ENCODE measurements at regions not wholly inside any gene's neighbourhood (a gene's known extent, or its start where the extent isn't known, plus 50 kb on each side); places are given as distances from the start of the nearest gene placed in this dataset.

DNA sequence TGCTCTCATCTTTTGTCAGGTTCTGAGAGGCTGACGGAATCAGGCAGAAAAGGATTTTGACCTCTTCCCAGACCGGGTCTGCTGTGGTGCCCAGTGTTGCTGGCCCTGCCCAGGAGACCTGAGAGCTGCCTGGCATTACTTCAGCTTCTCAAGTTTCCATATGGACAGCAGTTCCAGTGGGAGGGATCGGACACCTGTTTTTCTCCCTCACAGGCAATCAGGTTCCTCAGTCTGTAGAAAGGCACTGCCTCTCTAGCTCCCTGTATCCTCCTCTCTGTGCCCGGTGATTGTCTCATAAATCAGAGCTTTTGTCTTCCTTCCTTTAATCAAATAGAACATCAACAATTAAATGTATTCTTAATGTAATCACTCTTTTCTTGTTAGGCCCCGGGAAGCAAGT, 198.7 kb downstream of the SEMA6A start:
- CTCF ChIA-PET, result no interaction called here
- no peak for ATAC-seq (ENCODE audit: poor library complexity)
- peaks cover 10% of the 10 kb centered on the region for H3K4me1 Mint-ChIP-seq (ENCODE audit: low read depth)
- TF ChIP-seq, protein P1, sequence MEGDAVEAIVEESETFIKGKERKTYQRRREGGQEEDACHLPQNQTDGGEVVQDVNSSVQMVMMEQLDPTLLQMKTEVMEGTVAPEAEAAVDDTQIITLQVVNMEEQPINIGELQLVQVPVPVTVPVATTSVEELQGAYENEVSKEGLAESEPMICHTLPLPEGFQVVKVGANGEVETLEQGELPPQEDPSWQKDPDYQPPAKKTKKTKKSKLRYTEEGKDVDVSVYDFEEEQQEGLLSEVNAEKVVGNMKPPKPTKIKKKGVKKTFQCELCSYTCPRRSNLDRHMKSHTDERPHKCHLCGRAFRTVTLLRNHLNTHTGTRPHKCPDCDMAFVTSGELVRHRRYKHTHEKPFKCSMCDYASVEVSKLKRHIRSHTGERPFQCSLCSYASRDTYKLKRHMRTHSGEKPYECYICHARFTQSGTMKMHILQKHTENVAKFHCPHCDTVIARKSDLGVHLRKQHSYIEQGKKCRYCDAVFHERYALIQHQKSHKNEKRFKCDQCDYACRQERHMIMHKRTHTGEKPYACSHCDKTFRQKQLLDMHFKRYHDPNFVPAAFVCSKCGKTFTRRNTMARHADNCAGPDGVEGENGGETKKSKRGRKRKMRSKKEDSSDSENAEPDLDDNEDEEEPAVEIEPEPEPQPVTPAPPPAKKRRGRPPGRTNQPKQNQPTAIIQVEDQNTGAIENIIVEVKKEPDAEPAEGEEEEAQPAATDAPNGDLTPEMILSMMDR (IDR thresholded peaks at IDR 0.05), result no peak
- no peak for DNase-seq
- H3K36me3 ChIP-seq (ENCODE audit: insufficient read depth, low read length), result no peaks in the 10 kb centered on the region
- H3K27me3 Mint-ChIP-seq, result no peaks in the 10 kb centered on the region
- no peak overlapping the region for H3K27ac ChIP-seq (ENCODE audit: low read depth in 1 of 2, low read length in 2 of 2)
- no peaks in the 10 kb centered on the region for H3K9me3 Mint-ChIP-seq
- H3K27ac Mint-ChIP-seq, result no peak overlapping the region
- H3K4me3 ChIP-seq (ENCODE audit: low read length), result no peak overlapping the region
- POLR2A ChIA-PET, result no interaction called here
- no peaks in the 10 kb centered on the region for H3K27me3 ChIP-seq (ENCODE audit: control insufficient read depth in 1 of 2, insufficient read depth in 2 of 2, low read length in 2 of 2)
- peaks cover 30% of the 10 kb centered on the region for H3K36me3 Mint-ChIP-seq (ENCODE audit: low read depth)
- intact Hi-C loops (cut with DNase I, micrococcal nuclease), result no loop called here
- no peaks in the 10 kb centered on the region for H3K9me3 ChIP-seq (ENCODE audit: control insufficient read depth in 1 of 2, insufficient read depth in 1 of 2, low read length in 2 of 2)
- no peak overlapping the region for H3K4me3 Mint-ChIP-seq
- H3K4me1 ChIP-seq (ENCODE audit: insufficient read depth, low read length), result no peaks in the 10 kb centered on the region

DNA sequence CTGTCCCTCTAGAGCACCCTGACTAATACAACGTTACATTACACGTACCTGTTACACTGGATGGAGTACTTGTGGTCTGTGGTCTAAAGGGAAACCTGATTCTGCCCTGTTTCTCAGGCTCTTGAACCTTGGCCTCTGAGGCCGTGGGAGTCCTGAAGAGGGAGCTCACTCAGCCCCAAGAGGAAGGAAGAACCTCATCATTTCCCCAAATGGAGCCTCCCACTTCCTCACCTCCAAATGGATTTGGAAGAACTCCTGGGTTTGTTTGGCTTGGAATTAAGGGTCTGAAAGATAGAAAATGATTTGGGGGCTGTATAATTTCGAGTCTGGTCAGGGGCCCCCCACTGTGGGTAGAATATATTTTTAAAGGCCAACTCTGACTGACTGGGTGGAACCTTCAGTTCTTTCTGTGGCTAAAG, 200.2 kb downstream of the SEMA6A start:
- CTCF ChIA-PET, result no interaction called here
- Mint-ChIP-seq H3K4me1 (ENCODE audit: low read depth) (peaks cover 25% of the 10 kb centered on the region), H3K36me3 (ENCODE audit: low read depth) (peaks cover 23% of the 10 kb centered on the region), H3K9me3 (no peaks in the 10 kb centered on the region), H3K27ac (no peak overlapping the region), H3K4me3 (no peak overlapping the region), H3K27me3 (no peaks in the 10 kb centered on the region)
- TF ChIP-seq, protein P1 (IDR thresholded peaks at IDR 0.05), result no peak
- intact Hi-C loops (cut with DNase I, micrococcal nuclease), result no loop called here
- Histone ChIP-seq H3K27ac (ENCODE audit: low read depth in 1 of 2, low read length in 2 of 2) (no peak overlapping the region), H3K36me3 (ENCODE audit: insufficient read depth, low read length) (no peaks in the 10 kb centered on the region), H3K27me3 (ENCODE audit: control insufficient read depth in 1 of 2, insufficient read depth in 2 of 2, low read length in 2 of 2) (no peaks in the 10 kb centered on the region), H3K4me1 (ENCODE audit: insufficient read depth, low read length) (no peaks in the 10 kb centered on the region), H3K9me3 (ENCODE audit: control insufficient read depth in 1 of 2, insufficient read depth in 1 of 2, low read length in 2 of 2) (no peaks in the 10 kb centered on the region), H3K4me3 (ENCODE audit: low read length) (no peak overlapping the region)
- POLR2A ChIA-PET, result no interaction called here
- ATAC-seq (ENCODE audit: poor library complexity) (no peak), DNase-seq (no peak)

DNA sequence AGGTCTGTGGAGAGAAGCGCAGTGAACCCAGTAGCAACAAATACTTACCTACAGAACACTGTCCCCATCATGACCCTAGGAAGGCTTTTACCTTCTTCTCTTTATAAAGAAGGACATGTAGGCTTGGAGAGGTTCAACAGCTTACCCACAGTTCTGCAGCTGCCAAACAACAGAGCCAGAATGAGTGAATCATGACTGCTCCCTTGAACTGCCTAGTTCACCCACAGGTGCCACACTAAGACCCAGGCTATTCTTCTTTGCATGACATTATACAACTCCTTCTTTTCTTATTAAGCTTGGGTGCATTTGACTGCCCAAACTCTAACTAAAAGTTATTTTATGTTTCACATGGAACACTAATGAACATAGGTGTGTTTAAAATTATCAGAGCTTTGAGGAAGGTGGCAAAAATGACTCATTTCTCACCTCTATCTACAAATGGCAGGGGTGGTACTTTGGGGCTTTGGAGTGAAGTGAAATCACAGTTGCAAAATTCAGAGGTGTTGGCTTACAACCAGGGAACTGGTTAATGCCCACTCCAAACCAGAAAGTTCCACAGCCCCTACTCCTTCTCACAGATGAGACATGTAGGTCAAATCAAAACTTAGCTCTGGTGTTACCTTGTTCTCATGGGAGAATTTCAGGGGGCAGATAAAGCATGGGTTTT, 201.6 kb downstream of the SEMA6A start:
- no peaks in the 10 kb centered on the region for H3K27me3 ChIP-seq (ENCODE audit: control insufficient read depth in 1 of 2, insufficient read depth in 2 of 2, low read length in 2 of 2)
- Mint-ChIP-seq H3K27me3 (no peaks in the 10 kb centered on the region), H3K36me3 (ENCODE audit: low read depth) (peaks cover 18% of the 10 kb centered on the region), H3K27ac (no peak overlapping the region), H3K4me1 (ENCODE audit: low read depth) (peaks cover 34% of the 10 kb centered on the region), H3K9me3 (no peaks in the 10 kb centered on the region), H3K4me3 (no peak overlapping the region)
- no peaks in the 10 kb centered on the region for H3K9me3 ChIP-seq (ENCODE audit: control insufficient read depth in 1 of 2, insufficient read depth in 1 of 2, low read length in 2 of 2)
- ChIA-PET CTCF (no interaction called here), POLR2A (no interaction called here)
- H3K27ac ChIP-seq (ENCODE audit: low read depth in 1 of 2, low read length in 2 of 2), result no peak overlapping the region
- no peak overlapping the region for H3K4me3 ChIP-seq (ENCODE audit: low read length)
- H3K36me3 ChIP-seq (ENCODE audit: insufficient read depth, low read length), result no peaks in the 10 kb centered on the region
- DNase-seq (no peak), ATAC-seq (ENCODE audit: poor library complexity) (no peak)
- TF ChIP-seq, protein P1 (IDR thresholded peaks at IDR 0.05), result no peak
- intact Hi-C loops (cut with DNase I, micrococcal nuclease), result no loop called here
- H3K4me1 ChIP-seq (ENCODE audit: insufficient read depth, low read length), result no peaks in the 10 kb centered on the region

All from CD4-positive, alpha-beta T cell (primary cell).